Activated CD8-positive, alpha-beta memory T cell treated with anti-CD3 and anti-CD28 coated beads, Interleukin-2, amount 10 ng/mL, durations not matched to agents 7 days and 5 days (primary cell): ENCODE measurements at regions not wholly inside any gene's neighbourhood (a gene's known extent, or its start where the extent isn't known, plus 50 kb on each side); places are given as distances from the start of the nearest gene placed in this dataset.

Experiments
- ATAC-seq: fragments of 150-1000 bp; cut with Tn5 transposase; one replicate; pipeline ENCODE4 v1.10.0; 2021; ENCODE audit warnings: moderate library complexity
- CTCF ChIA-PET: fragments of 350-600 bp; sonication (Branson Sonifier 250); formaldehyde crosslinking; loops from one replicate; lab custom pipeline; 2021; ENCODE audit warnings: antibody characterized with exemption; lab: Charles Lee
- DNase-seq: peaks from one replicate; pipeline ENCODE4 v3.0.0-alpha.2; 2020
- H3K27ac Mint-ChIP-seq: one replicate; pipeline ENCODE4 v1.8.0; 2021; ENCODE audit warnings: mild to moderate bottlenecking, mixed read lengths
- H3K27me3 Mint-ChIP-seq: one replicate; pipeline ENCODE4 v1.8.0; 2021; ENCODE audit warnings: mixed read lengths
- H3K36me3 Mint-ChIP-seq: one replicate; pipeline ENCODE4 v1.8.0; 2021; ENCODE audit warnings: mild to moderate bottlenecking, mixed read lengths
- H3K4me1 Mint-ChIP-seq: one replicate; pipeline ENCODE4 v1.8.0; 2021; ENCODE audit warnings: mixed read lengths
- H3K4me3 Mint-ChIP-seq: one replicate; pipeline ENCODE4 v1.8.0; 2021; ENCODE audit warnings: mild to moderate bottlenecking, moderate library complexity, mixed read lengths
- H3K9me3 Mint-ChIP-seq: one replicate; pipeline ENCODE4 v1.8.0; 2022; ENCODE audit warnings: low read depth, mixed read lengths

DNA sequence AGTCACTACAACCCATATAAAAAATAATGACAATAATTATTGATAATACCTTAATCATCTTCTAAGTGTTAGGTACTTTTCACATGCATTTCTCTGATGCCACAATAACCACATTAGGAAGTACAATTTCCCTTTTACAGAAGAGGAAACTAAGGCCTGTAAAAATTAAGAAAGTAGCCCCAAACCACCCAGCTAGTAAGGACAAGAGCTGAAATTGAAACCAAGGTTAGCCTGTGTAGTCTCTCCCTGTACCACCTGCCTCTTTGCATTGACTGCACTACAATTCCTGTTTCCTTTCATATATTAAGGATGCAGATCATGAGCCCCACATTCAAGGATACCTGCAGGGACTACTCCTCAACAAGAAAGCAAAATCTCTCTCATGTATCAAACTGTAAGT is 288.8 kb downstream of the GPATCH2 start:
- no peaks in the 10 kb centered on the region for H3K9me3 Mint-ChIP-seq
- H3K4me3 Mint-ChIP-seq, result no peak overlapping the region
- no peak for ATAC-seq
- no peaks in the 10 kb centered on the region for H3K27me3 Mint-ChIP-seq
- CTCF ChIA-PET, result no interaction called here
- no peak for DNase-seq
- H3K36me3 Mint-ChIP-seq, result no peaks in the 10 kb centered on the region
- H3K27ac Mint-ChIP-seq, result no peak overlapping the region
- no peaks in the 10 kb centered on the region for H3K4me1 Mint-ChIP-seq

DNA sequence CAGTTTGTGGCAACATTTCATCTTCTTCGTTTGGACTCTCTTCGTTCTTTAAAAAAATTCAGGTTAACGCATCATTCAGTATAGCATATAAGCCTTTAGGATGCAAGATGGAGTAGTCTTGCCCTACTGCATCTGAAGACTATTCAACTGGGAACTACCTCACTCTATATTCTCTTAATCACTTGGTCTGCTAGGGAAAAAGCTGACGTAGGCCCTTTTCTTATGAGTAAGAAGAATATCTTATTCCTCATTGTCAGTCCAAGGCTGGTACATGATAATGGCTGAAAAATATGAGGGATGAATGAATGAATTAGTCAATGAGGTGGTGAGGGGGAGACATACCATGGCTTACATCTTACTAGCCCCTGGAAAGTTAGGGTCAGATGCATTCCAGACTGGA is 294.2 kb downstream of the GPATCH2 start:
- ATAC-seq (no peak), DNase-seq (no peak)
- CTCF ChIA-PET, result no interaction called here
- Mint-ChIP-seq H3K27ac (no peak overlapping the region), H3K27me3 (no peaks in the 10 kb centered on the region), H3K4me1 (no peaks in the 10 kb centered on the region), H3K9me3 (no peaks in the 10 kb centered on the region), H3K36me3 (no peaks in the 10 kb centered on the region), H3K4me3 (no peak overlapping the region)

DNA sequence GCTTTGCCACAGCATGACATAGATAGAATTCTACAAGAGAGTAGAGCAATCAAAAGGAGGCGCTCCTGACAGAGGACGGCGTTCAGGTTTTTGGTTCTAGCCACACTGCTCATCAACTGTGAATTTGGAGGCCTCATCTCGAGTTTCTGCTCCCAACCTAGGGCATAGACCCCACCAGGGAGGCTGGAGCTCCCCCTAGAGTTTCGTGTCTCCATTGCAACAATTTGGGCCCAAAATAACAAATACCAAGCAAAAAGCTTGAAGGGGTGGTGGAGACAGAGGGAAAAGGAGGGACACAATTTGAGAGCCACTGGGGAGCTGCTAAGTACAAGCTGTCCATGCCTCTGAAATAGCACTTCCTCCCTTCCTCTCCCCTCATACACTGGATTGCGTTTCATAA is 297.0 kb downstream of the GPATCH2 start:
- ATAC-seq (no peak), DNase-seq (no peak)
- Mint-ChIP-seq H3K27ac (no peak overlapping the region), H3K4me3 (no peak overlapping the region), H3K27me3 (no peaks in the 10 kb centered on the region), H3K4me1 (no peaks in the 10 kb centered on the region), H3K9me3 (no peaks in the 10 kb centered on the region), H3K36me3 (no peaks in the 10 kb centered on the region)
- CTCF ChIA-PET, result no interaction called here

DNA sequence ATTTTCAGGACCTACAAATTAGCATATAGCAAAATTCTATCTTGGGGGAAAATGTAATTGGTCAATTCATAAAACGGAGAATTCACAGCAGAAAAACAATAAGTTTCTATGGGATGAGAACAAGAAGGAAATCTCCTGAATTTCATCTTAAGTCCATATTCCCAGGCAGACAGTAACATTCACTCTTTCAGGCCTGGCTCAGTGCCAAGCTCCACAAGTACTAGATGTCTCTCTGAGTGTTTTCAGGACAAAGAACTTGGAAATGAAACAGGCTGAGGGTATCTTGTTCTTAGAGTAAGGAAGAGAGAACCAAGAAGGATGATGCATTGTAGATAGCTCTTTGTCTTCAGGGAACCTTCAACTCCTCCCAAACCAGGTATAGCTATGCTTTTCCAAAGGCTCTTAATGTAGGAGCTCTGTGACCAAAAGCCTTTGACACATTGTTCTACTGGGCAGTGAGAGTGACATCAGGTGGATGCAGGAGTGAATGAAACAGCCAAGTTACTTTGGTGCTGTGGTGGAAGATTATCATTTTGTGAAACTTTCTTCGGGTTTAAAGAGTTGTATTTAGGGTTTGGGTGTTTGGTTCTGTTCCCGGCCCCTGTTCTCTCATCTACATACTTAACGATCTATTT is 298.3 kb downstream of the GPATCH2 start:
- H3K9me3 Mint-ChIP-seq, result no peaks in the 10 kb centered on the region
- H3K27ac Mint-ChIP-seq, result no peak overlapping the region
- ATAC-seq, result no peak
- no peak for DNase-seq
- H3K36me3 Mint-ChIP-seq, result no peaks in the 10 kb centered on the region
- H3K4me1 Mint-ChIP-seq, result no peaks in the 10 kb centered on the region
- H3K4me3 Mint-ChIP-seq, result no peak overlapping the region
- CTCF ChIA-PET, result no interaction called here
- H3K27me3 Mint-ChIP-seq, result no peaks in the 10 kb centered on the region

DNA sequence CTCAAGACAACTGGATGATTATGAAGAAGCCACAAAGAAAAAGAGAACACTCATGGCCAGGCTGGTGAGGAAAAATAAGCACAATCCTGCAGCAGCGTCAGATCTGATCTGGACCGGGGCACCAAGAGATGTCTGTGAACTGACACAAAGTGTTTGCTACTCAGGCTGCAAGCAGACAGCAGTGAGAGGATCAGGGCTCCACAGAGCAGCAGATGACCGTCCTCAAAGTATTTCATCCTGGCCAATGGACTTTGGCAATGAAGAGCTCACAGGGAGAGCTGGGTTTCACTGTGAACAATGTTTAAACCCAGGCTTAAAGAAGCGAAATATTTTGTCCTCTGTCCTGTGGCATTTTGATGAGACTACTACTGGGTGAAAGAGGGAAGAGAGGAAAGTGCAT is 299.2 kb downstream of the GPATCH2 start:
- Mint-ChIP-seq H3K36me3 (no peaks in the 10 kb centered on the region), H3K27me3 (no peaks in the 10 kb centered on the region), H3K27ac (no peak overlapping the region), H3K4me1 (no peaks in the 10 kb centered on the region), H3K4me3 (no peak overlapping the region), H3K9me3 (no peaks in the 10 kb centered on the region)
- CTCF ChIA-PET, result no interaction called here
- ATAC-seq, result no peak
- no peak for DNase-seq

DNA sequence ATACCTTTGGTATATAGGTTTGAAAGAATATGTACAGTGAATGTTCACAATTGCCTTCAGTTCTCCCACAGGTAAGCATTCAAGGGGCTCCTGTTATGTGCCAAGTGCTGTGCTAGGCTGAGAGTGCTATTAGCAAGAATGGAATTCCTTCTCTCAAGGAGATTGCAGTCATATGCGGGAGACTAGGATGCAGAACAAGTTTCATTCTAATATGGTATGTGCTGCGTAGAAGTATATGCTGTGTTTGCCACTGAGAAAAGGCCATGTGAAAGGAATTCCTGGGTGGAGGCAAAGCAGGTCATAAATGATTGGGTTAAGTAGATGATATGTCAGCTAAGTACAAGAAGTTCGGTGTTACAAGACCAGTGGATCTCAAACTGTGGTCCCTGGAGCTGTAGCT is 303.0 kb downstream of the GPATCH2 start:
- H3K4me3 Mint-ChIP-seq, result no peak overlapping the region
- no peak overlapping the region for H3K27ac Mint-ChIP-seq
- no peaks in the 10 kb centered on the region for H3K36me3 Mint-ChIP-seq
- DNase-seq, result no peak
- CTCF ChIA-PET, result no interaction called here
- H3K4me1 Mint-ChIP-seq, result no peaks in the 10 kb centered on the region
- peaks cover 2% of the 10 kb centered on the region for H3K9me3 Mint-ChIP-seq
- H3K27me3 Mint-ChIP-seq, result no peaks in the 10 kb centered on the region
- no peak for ATAC-seq

DNA sequence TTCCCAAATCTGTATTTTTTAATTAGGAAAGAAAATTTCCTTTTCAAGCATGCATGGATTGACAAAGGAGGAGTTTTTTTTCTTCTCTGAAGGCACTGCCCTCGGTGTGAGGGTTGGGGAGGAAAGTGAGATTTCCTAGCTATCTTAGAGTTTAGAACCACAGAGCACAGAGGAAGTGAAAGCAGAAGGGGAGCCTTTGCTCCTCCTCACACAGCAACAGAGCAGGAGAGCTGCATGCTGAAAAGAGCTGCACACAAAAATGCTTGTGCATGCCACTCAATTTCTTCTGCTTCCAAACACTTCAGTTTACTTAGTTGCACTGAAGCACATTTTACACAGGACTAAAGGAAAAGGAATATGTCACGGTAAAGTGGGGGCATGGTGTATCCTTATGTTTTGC is 308.1 kb downstream of the GPATCH2 start:
- CTCF ChIA-PET, result no interaction called here
- H3K27ac Mint-ChIP-seq, result no peak overlapping the region
- DNase-seq (no peak), ATAC-seq (no peak)
- H3K27me3 Mint-ChIP-seq, result no peaks in the 10 kb centered on the region
- H3K4me3 Mint-ChIP-seq, result no peak overlapping the region
- H3K9me3 Mint-ChIP-seq, result peaks cover 2% of the 10 kb centered on the region
- no peaks in the 10 kb centered on the region for H3K36me3 Mint-ChIP-seq
- H3K4me1 Mint-ChIP-seq, result no peaks in the 10 kb centered on the region

DNA sequence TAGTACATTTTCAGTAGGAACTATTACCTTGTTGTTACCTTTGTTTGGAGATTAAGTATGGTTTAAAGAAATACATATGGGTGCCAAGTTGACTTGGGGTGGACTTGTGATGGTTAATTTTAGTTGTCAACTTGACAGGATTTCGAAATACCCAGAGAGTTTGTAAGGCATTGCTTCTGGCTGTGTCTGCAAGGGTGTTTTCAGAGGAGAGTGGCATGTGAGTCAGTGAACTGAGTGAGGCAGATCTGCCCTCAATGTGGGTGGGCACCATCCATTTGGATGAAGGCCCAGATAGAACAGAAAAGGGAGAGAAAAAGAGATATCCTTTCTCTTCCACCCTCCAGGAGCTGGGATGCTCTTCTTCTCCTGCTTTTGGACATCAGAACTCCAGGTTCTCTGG is 315.5 kb downstream of the GPATCH2 start:
- no peak for DNase-seq
- Mint-ChIP-seq H3K36me3 (no peaks in the 10 kb centered on the region), H3K4me1 (no peaks in the 10 kb centered on the region), H3K4me3 (no peak overlapping the region), H3K9me3 (no peaks in the 10 kb centered on the region), H3K27me3 (no peaks in the 10 kb centered on the region), H3K27ac (no peak overlapping the region)
- ATAC-seq, result no peak
- CTCF ChIA-PET, result no interaction called here

DNA sequence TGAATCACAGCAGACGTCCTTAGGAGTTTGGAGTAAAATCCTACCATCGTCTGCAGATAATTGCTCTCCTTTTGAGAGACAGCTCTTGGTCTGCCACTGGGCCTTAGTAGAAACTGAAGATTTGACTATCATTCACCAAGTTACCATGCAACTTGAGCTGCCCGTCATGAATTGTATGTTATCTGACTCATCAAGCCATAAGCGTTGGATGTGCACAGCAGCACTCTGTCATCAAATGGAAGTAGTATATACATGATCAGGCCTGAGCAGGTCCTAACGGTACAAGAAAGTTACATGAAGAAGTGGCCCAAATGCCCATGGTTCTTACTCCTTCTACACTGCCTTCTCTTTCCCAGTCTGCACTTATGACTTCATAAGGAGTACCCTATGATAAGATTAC is 317.8 kb downstream of the GPATCH2 start:
- no peak for DNase-seq
- Mint-ChIP-seq H3K36me3 (no peaks in the 10 kb centered on the region), H3K4me3 (no peak overlapping the region), H3K27me3 (no peaks in the 10 kb centered on the region), H3K27ac (no peak overlapping the region), H3K9me3 (no peaks in the 10 kb centered on the region), H3K4me1 (no peaks in the 10 kb centered on the region)
- ATAC-seq, result no peak
- CTCF ChIA-PET, result no interaction called here

DNA sequence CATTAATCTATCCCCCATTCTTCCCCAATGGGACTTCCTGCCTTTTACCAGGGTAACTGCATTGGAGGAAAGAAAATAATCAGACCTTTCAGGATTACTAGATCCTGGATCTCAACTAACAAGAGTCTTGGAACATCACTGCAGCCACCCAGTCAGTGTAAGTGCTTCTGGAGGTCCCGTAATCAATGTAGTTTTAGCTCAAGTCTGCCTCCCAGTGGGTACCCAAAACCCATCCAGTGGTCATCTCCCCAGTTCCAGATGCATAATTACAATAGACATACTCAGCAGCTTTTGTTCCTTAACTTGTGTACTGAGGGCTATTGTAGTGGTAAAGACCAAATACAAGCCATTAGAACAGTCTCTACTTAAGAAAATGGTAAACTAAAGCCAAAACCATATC is 319.1 kb downstream of the GPATCH2 start:
- Mint-ChIP-seq H3K9me3 (no peaks in the 10 kb centered on the region), H3K4me1 (no peaks in the 10 kb centered on the region), H3K27ac (no peak overlapping the region), H3K36me3 (no peaks in the 10 kb centered on the region), H3K27me3 (no peaks in the 10 kb centered on the region), H3K4me3 (no peak overlapping the region)
- CTCF ChIA-PET, result no interaction called here
- ATAC-seq (no peak), DNase-seq (no peak)

DNA sequence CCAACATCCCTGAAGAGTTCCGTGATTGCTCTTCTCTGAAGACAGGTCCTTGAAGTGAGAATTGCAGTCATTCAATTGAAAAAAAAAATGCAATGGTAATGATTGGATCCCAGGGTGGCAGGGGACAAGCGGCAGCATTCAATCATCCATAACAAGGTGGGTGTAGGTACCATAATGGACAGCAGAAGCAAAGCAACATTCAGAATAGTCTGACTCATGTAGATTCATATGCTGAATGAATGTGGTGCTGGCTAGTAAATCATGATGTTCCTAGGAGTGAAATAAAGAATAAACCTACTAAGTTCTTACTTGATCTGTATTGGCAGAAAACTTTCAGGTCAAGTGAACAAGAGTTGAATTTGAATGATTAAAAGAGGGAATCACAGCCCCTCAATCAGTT is 319.6 kb downstream of the GPATCH2 start:
- no peak for ATAC-seq
- no peaks in the 10 kb centered on the region for H3K36me3 Mint-ChIP-seq
- H3K27me3 Mint-ChIP-seq, result no peaks in the 10 kb centered on the region
- H3K4me3 Mint-ChIP-seq, result no peak overlapping the region
- CTCF ChIA-PET, result no interaction called here
- DNase-seq, result no peak
- no peaks in the 10 kb centered on the region for H3K9me3 Mint-ChIP-seq
- H3K4me1 Mint-ChIP-seq, result no peaks in the 10 kb centered on the region
- H3K27ac Mint-ChIP-seq, result no peak overlapping the region

DNA sequence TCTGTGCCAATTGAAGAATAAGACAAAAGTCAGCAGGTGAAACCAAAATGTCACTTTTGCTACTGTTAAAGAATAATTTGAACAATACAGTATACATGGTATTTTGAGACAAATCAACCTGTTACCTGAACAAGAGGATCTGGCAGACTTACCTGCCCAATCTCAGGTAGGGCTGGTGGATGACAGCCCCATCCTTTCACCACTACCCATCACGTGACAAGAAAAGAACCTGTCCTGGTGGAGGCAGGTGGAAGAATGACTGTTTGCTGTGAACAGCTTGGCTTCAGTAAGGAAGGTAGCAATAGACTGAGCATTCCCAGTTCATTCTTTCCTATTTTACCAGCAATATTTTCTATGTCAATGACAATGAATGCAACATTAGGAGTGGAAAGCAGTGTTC is 349.6 kb downstream of the GPATCH2 start:
- CTCF ChIA-PET, result no interaction called here

DNA sequence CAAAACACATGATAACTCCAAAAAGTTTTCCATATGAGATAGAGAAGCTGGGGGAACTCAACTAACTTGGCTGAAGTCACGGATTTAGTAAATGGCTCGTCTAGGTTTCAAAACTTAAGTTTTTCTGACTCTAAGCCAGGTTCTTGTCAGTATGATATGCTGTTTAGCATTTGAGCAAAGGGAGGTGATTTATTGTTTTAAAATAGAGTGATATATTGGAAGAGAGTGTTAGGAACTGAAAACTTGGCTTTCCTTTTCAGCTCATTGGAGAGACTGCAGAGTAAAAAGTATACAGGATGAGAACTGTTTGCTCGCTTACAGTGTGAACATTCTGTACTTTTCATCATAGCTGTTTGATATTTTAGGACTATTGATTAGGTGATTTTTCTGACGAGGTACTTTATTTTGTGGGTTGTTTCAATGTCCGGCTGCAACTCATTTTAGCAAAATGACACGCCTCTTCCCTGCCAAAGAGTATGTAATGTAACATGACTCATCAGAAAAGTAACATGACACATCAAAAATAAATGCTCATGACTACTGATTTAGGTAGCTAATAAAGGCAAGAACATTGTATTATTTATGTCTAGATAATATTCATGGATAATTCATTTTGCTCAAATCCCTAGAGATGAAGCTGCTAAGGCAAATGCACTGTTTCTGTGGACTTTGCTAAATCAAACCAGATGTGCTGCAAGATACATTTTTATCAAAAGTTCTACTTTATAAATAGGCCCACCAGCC is 355.1 kb downstream of the GPATCH2 start:
- H3K4me3 Mint-ChIP-seq, result no peak overlapping the region
- ATAC-seq (no peak), DNase-seq (no peak)
- no peaks in the 10 kb centered on the region for H3K36me3 Mint-ChIP-seq
- no peaks in the 10 kb centered on the region for H3K27me3 Mint-ChIP-seq
- H3K27ac Mint-ChIP-seq, result no peak overlapping the region
- peaks cover 5% of the 10 kb centered on the region for H3K9me3 Mint-ChIP-seq
- CTCF ChIA-PET, result interaction anchor here (0.5 kb wide), 1 partner anchor 267 kb away, joined by 3 read pairs; no protein-coding TSS in a partner anchor
- H3K4me1 Mint-ChIP-seq, result no peaks in the 10 kb centered on the region

More for the DNA sequence above, 349.6 kb downstream of the GPATCH2 start:
- H3K27me3 Mint-ChIP-seq, result no peaks in the 10 kb centered on the region
- ATAC-seq (no peak), DNase-seq (no peak)
- H3K27ac Mint-ChIP-seq, result no peak overlapping the region
- no peaks in the 10 kb centered on the region for H3K36me3 Mint-ChIP-seq
- no peak overlapping the region for H3K4me3 Mint-ChIP-seq
- H3K4me1 Mint-ChIP-seq, result no peaks in the 10 kb centered on the region
- peaks cover 5% of the 10 kb centered on the region for H3K9me3 Mint-ChIP-seq

DNA sequence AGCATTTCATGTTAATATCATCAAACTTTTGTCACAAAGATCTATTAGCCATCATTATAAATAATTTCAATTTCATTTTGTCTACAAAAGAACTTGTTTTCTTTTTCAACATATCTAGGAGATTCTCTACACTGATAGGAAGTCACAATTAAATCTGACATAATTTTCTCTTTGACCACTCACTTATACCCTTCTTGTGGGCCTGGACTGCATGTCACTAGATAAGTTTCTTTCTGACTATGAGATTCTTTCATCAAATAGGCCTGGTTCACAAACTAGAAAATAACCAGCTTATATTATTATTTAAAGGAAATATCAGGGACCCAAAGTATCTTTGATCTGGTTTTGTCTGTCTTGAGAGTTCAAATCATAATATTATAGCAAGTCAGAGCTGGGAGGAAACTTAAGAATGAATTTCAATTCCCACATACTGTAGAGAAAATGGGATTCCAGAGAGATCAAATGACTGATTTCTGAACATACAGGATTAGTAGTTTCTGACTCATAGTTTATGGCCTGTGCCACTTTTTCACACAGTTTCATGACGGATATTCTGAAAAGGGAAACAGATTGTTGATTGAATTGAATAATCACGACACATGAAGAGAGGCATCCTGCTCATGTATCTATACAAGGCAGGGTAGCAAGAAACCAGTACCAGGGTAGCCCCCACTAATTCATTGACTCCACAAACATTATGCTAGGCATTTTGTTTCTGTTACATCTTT is 355.8 kb downstream of the GPATCH2 start:
- H3K9me3 Mint-ChIP-seq, result peaks cover 5% of the 10 kb centered on the region
- CTCF ChIA-PET, result no interaction called here
- no peak overlapping the region for H3K4me3 Mint-ChIP-seq
- H3K27ac Mint-ChIP-seq, result no peak overlapping the region
- no peak for DNase-seq
- ATAC-seq, result no peak
- no peaks in the 10 kb centered on the region for H3K27me3 Mint-ChIP-seq
- H3K4me1 Mint-ChIP-seq, result no peaks in the 10 kb centered on the region
- H3K36me3 Mint-ChIP-seq, result no peaks in the 10 kb centered on the region
